K562 (cell line): ENCODE measurements at regions not wholly inside any gene's neighbourhood (a gene's known extent, or its start where the extent isn't known, plus 50 kb on each side); places are given as distances from the start of the nearest gene placed in this dataset.

ENCODE experiments used
- ATAC-seq: fragments of 200-7000 bp; cut with Tn5 transposase; 3 replicates; pipeline ENCODE4 v1.9.1; 2020; ENCODE audit warnings: moderate library complexity
- BruUV-seq: library from RNA; stranded (reverse); fragments of 400-500 nt; replicated peaks from 2 replicates; lab custom pipeline; 2021; lab: Mats Ljungman, UMichigan
- CTCF ChIA-PET: fragments of 300-600 bp; formaldehyde crosslinking; extraction: SDS; loops from one replicate; lab custom pipeline; 2021; ENCODE audit warnings: low intra/inter-chr PET ratio; lab: Yijun Ruan, JAX
- POLR2A ChIA-PET: fragments of 300-600, 350-650 bp; sonication (Branson Sonifier 250); formaldehyde crosslinking; extraction: SDS; loops from one replicate; lab custom pipeline; 2021; ENCODE audit warnings: antibody characterized with exemption, inconsistent platforms; lab: Yijun Ruan, JAX
- DNase-seq, 4 experiments: peaks; one replicate each; pipeline versions ENCODE4 v3.0.0 to v3.0.0-alpha.2; 2011 to 2018; ENCODE audit warnings: low spot score in 3 of 4, mixed read lengths in 3 of 4; ENCODE audit errors: extremely low read depth in 1 of 4
- FAIRE-seq: peaks from 2 replicates; lab custom pipeline; 2011; peaks lifted over from hg19 to GRCh38; lab: Jason Lieb, UNC
- H2AFZ ChIP-seq: 2 replicates; pipeline ENCODE4 v1.6.0; 2011; ENCODE audit warnings: low read depth, low read length, control low read depth, inconsistent platforms
- H3K27ac ChIP-seq: fragments of 200-600 bp; 3 replicates; pipeline ENCODE4 v1.8.0; 2011; ENCODE audit warnings: low read depth, mild to moderate bottlenecking, control low read depth, inconsistent platforms, low read length, moderate library complexity, mixed read lengths; ENCODE audit errors: extremely low read depth
- H3K27me3 ChIP-seq, 2 experiments: fragments of 300-600 bp in 1 of 2; 2 replicates in 1 of 2; 3 replicates in 1 of 2; pipeline versions ENCODE4 v1.6.0 to v1.8.0; 2011; ENCODE audit warnings: inconsistent platforms in 2 of 2, low read length in 2 of 2, mild to moderate bottlenecking in 1 of 2, mixed read lengths in 1 of 2, moderate library complexity in 1 of 2; ENCODE audit not compliant: control insufficient read depth in 2 of 2, insufficient read depth in 2 of 2
- H3K36me3 ChIP-seq: fragments of 300-600 bp; 3 replicates; pipeline ENCODE4 v1.8.0; 2011; ENCODE audit warnings: mild to moderate bottlenecking, low read length, inconsistent platforms; ENCODE audit not compliant: control insufficient read depth, insufficient read depth
- H3K4me1 ChIP-seq, 2 experiments: fragments of 200-600 bp in 1 of 2; replicated peaks in 1 of 2; 2 replicates in 1 of 2; 3 replicates in 1 of 2; pipeline versions ENCODE4 v1.5.1 to v1.8.0; 2011; ENCODE audit warnings: inconsistent platforms in 2 of 2, low read length in 2 of 2, mild to moderate bottlenecking in 1 of 2, mixed read lengths in 1 of 2, moderate library complexity in 1 of 2; ENCODE audit not compliant: control insufficient read depth in 2 of 2, insufficient read depth in 2 of 2
- H3K4me2 ChIP-seq: 2 replicates; pipeline ENCODE4 v1.6.1; 2011; ENCODE audit warnings: low read length, control low read depth, inconsistent platforms, mixed read lengths; ENCODE audit not compliant: insufficient read depth
- H3K4me3 ChIP-seq: fragments of 200-600 bp; sonication (generic), shearing (Covaris generic); 2 replicates; pipeline ENCODE4 v1.5.1; 2016; ENCODE audit warnings: control low read depth, inconsistent platforms
- H3K79me2 ChIP-seq: fragments of 200-600 bp; 3 replicates; pipeline ENCODE4 v1.8.0; 2011; ENCODE audit warnings: low read length, inconsistent platforms; ENCODE audit not compliant: control insufficient read depth, insufficient read depth
- H3K9ac ChIP-seq, 2 experiments: 2 replicates each; pipeline versions ENCODE4 v1.6.0 to v1.6.1; 2011; ENCODE audit warnings: low read depth in 2 of 2, low read length in 2 of 2, control low read depth in 1 of 2, inconsistent platforms in 1 of 2, mild to moderate bottlenecking in 1 of 2, mixed read lengths in 1 of 2; ENCODE audit not compliant: insufficient read depth in 1 of 2
- H3K9me1 ChIP-seq: one replicate; pipeline ENCODE4 v1.6.0; 2011; ENCODE audit warnings: inconsistent platforms, mild to moderate bottlenecking, low read length, moderate library complexity; ENCODE audit not compliant: control insufficient read depth, insufficient read depth
- H3K9me3 ChIP-seq: replicated peaks from 2 replicates; pipeline ENCODE4 v1.5.1; 2011; ENCODE audit warnings: low read depth, low read length, inconsistent platforms; ENCODE audit not compliant: control insufficient read depth, insufficient read depth
- H4K20me1 ChIP-seq: replicated peaks from 2 replicates; pipeline ENCODE4 v1.6.1; 2011; ENCODE audit warnings: low read length, inconsistent platforms, mixed read lengths; ENCODE audit not compliant: control insufficient read depth, insufficient read depth
- ARID1B ChIP-seq: fragments of 450-650 bp; IDR thresholded peaks from 2 replicates; pipeline ENCODE4 v1.6.1; 2016; ENCODE audit warnings: antibody characterized with exemption, mild to moderate bottlenecking, inconsistent platforms
- BRD9 ChIP-seq: fragments of 450-650 bp; IDR thresholded peaks from 2 replicates; pipeline ENCODE4 v1.6.1; 2018; ENCODE audit warnings: low read depth; ENCODE audit not compliant: partially characterized antibody
- CBX3 ChIP-seq, 2 experiments: IDR thresholded peaks; 1 replicate in 1 of 2; 2 replicates in 1 of 2; pipeline ENCODE4 v1.6.1; 2012; ENCODE audit warnings: inconsistent platforms in 2 of 2, low read length in 2 of 2, borderline replicate concordance in 1 of 2, control low read depth in 1 of 2
- CHD1 ChIP-seq: fragments of 200-600 bp; sonication (generic); IDR thresholded peaks from one replicate; pipeline ENCODE4 v1.6.1; 2012; ENCODE audit warnings: mild to moderate bottlenecking, moderate library complexity, low read length, inconsistent platforms
- CHD4 ChIP-seq: fragments of 200-600 bp; sonication (generic); IDR thresholded peaks from 3 replicates; pipeline ENCODE4 v1.6.1; 2012; ENCODE audit warnings: low read depth, mild to moderate bottlenecking, mixed read lengths, low read length, inconsistent platforms; ENCODE audit not compliant: insufficient read depth, insufficient replicate concordance, poor library complexity, severe bottlenecking
- ELF2 ChIP-seq: fragments of 250-450 bp; sonication (Bioruptor Pico); IDR thresholded peaks from 2 replicates; pipeline ENCODE4 v1.5.0; 2021; ENCODE audit warnings: mild to moderate bottlenecking
- GABPA ChIP-seq: fragments of 200-800 bp; sonication (Bioruptor generic); conservative IDR thresholded peaks from 2 replicates; pipeline ENCODE4 v1.6.1; 2016; ENCODE audit warnings: low read depth, missing genetic modification characterization, missing compliant biosample characterization
- LEF1 ChIP-seq: fragments of 450-650 bp; IDR thresholded peaks from 2 replicates; pipeline ENCODE4 v1.6.1; 2016; ENCODE audit warnings: mild to moderate bottlenecking
- MECOM ChIP-seq: fragments of 250-450 bp; sonication (Bioruptor Pico); IDR thresholded peaks from 2 replicates; pipeline ENCODE4 v1.8.0; 2022; ENCODE audit warnings: inconsistent platforms
- MTA1 ChIP-seq: fragments of 450-650 bp; IDR thresholded peaks from 2 replicates; pipeline ENCODE4 v1.6.1; 2017; ENCODE audit warnings: borderline replicate concordance
- POLR2G ChIP-seq: fragments of 200-400 bp; formaldehyde crosslinking; IDR thresholded peaks from 2 replicates; pipeline ENCODE4 v1.6.1; 2017; ENCODE audit warnings: low read depth, mild to moderate bottlenecking, antibody characterized with exemption, low read length, moderate library complexity
- TAF9B ChIP-seq: fragments of 450-650 bp; IDR thresholded peaks from 2 replicates; pipeline ENCODE4 v1.6.1; 2018; ENCODE audit warnings: mild to moderate bottlenecking; ENCODE audit not compliant: partially characterized antibody
- ZBTB12 ChIP-seq: fragments of 250-450 bp; sonication (Bioruptor Pico); IDR thresholded peaks from 2 replicates; pipeline ENCODE4 v1.4.0; 2020
- ZKSCAN3 ChIP-seq: fragments of 250-450 bp; sonication (Bioruptor Pico); IDR thresholded peaks from 2 replicates; pipeline ENCODE4 v1.4.0; 2020
- ZNF184 ChIP-seq: sonication (generic); formaldehyde crosslinking; IDR thresholded peaks from 2 replicates; pipeline ENCODE4 v1.5.0; 2020; ENCODE audit warnings: missing genetic modification reagents
- WGBS: fragments of 100-300 bp; shearing (Covaris generic); methylation state at CpG from one replicate; pipeline ENCODE4 v1.1.6; 2016; ENCODE audit warnings: low coverage, mixed read lengths; ENCODE audit not compliant: insufficient coverage; ENCODE audit errors: missing lambda C conversion rate; 5-methylcytosine and 5-hydroxymethylcytosine counted together
- in situ Hi-C: fragments of 300-500 bp; cut with MboI; formaldehyde crosslinking; loops from 4 replicates; pipeline ENCODE4 v1.15.0; 2018; ENCODE audit warnings: inconsistent platforms, mixed read lengths
- intact Hi-C: fragments of 100-400 bp; cut with micrococcal nuclease; formaldehyde crosslinking; loops from 2 replicates; pipeline ENCODE4 v1.14.2; 2022
- TF ChIP-seq, protein P1 (sequence below): fragments of 250-450 bp; sonication (Bioruptor Pico); IDR thresholded peaks from 2 replicates; pipeline ENCODE4 v1.5.0; 2021

GRCh38 chr20:55424968-55425367 lies 580.4 kb downstream of the CBLN4 start:
- BruUV-seq: no TSS peak
- no peak overlapping the region for H3K9ac ChIP-seq
- H3K27me3 ChIP-seq: no peaks in the 10 kb centered on the region
- H3K27ac ChIP-seq: no peak overlapping the region
- intact Hi-C loops: no loop called here
- FAIRE-seq: no peak
- 4% methylated on average over 3 of the region's 3 CpGs for WGBS
- H3K4me2 ChIP-seq: no peak overlapping the region
- no peak overlapping the region for H2AFZ ChIP-seq
- DNase-seq: no peak
- CTCF ChIA-PET: interaction anchor here (0.8 kb wide), 1 partner anchor 1178 kb away, joined by 3 read pairs; no protein-coding TSS in a partner anchor
- H3K9me1 ChIP-seq: no peaks in the 10 kb centered on the region
- POLR2A ChIA-PET: no interaction called here
- H3K4me1 ChIP-seq: no peaks in the 10 kb centered on the region
- TF ChIP-seq ZNF184: no peak
- TF ChIP-seq ZKSCAN3 (CRISPR knock-in tag): no peak
- TF ChIP-seq LEF1: no peak
- no peak for TF ChIP-seq TAF9B
- TF ChIP-seq CHD1: no peak
- TF ChIP-seq MTA1: no peak
- no peak for TF ChIP-seq ARID1B
- TF ChIP-seq ELF2 (CRISPR knock-in tag): no peak
- TF ChIP-seq MECOM: no peak
- TF ChIP-seq, protein P1, sequence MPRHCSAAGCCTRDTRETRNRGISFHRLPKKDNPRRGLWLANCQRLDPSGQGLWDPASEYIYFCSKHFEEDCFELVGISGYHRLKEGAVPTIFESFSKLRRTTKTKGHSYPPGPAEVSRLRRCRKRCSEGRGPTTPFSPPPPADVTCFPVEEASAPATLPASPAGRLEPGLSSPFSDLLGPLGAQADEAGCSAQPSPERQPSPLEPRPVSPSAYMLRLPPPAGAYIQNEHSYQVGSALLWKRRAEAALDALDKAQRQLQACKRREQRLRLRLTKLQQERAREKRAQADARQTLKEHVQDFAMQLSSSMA (CRISPR knock-in tag): no peak
- TF ChIP-seq GABPA: no peak
- TF ChIP-seq CBX3 (IDR thresholded peaks at IDR 0.05; ENCODE audit: borderline replicate concordance in 1 of 2, low read length in 2 of 2): no peak
- TF ChIP-seq BRD9: no peak
- no peak for TF ChIP-seq CHD4
- TF ChIP-seq POLR2G: no peak
- no peak for TF ChIP-seq ZBTB12 (CRISPR knock-in tag)
- no peaks in the 10 kb centered on the region for H4K20me1 ChIP-seq
- H3K79me2 ChIP-seq: no peaks in the 10 kb centered on the region
- in situ Hi-C loops: no loop called here
- no peaks in the 10 kb centered on the region for H3K9me3 ChIP-seq
- H3K4me3 ChIP-seq: no peak overlapping the region
- no peak for ATAC-seq
- no peaks in the 10 kb centered on the region for H3K36me3 ChIP-seq
